Breast epithelium (tissue), 4 donors: ENCODE measurements at regions not wholly inside any gene's neighbourhood (a gene's known extent, or its start where the extent isn't known, plus 50 kb on each side); places are given as distances from the start of the nearest gene placed in this dataset.

Experiments used
- DNase-seq, 2 donors: peaks; one replicate each; pipeline ENCODE4 v3.0.0-alpha.2; 2019; ENCODE audit warnings: low spot score in 2 of 2
- H3K27ac ChIP-seq, 2 donors: fragments of 200-600 bp; sonication (generic) in 1 of 2; one replicate each; pipeline ENCODE4 v1.5.1; 2016 to 2019; ENCODE audit warnings: mild to moderate bottlenecking in 1 of 2
- H3K27me3 ChIP-seq, 2 donors: fragments of 200-600 bp; sonication (generic) in 1 of 2; one replicate each; pipeline versions ENCODE4 v1.5.1 to v1.6.0; 2017 to 2019; ENCODE audit warnings: control low read depth in 1 of 2, mild to moderate bottlenecking in 1 of 2
- H3K36me3 ChIP-seq: fragments of 200-600 bp; one replicate; pipeline ENCODE4 v1.5.1; 2019
- H3K4me1 ChIP-seq, 2 donors: fragments of 200-600 bp; sonication (generic); one replicate each; pipeline ENCODE4 v1.5.1; 2016 to 2019; ENCODE audit warnings: control low read depth in 1 of 2
- H3K4me3 ChIP-seq, 3 donors: fragments of 200-600 bp; sonication (generic); 1 replicate in 2 of 3; 2 replicates in 1 of 3; pipeline ENCODE4 v1.5.1; 2016 to 2019; ENCODE audit warnings: mild to moderate bottlenecking in 3 of 3, moderate library complexity in 2 of 3
- H3K9me3 ChIP-seq, 2 donors: fragments of 200-600 bp; sonication (generic) in 1 of 2; one replicate each; pipeline ENCODE4 v1.5.1; 2016 to 2019; ENCODE audit warnings: control low read depth in 1 of 2
- POLR2A ChIP-seq: fragments of 450-650 bp; IDR thresholded peaks from one replicate; pipeline ENCODE4 v1.6.1; 2016; ENCODE audit warnings: antibody characterized with exemption, mild to moderate bottlenecking, moderate library complexity
- POLR2AphosphoS5 ChIP-seq, 3 donors: sonication (generic); formaldehyde crosslinking; IDR thresholded peaks; one replicate each; pipeline ENCODE4 v1.6.1; 2017; ENCODE audit warnings: antibody characterized with exemption in 3 of 3
- intact Hi-C: fragments of 100-400 bp; cut with DNase I; formaldehyde crosslinking; loops from one replicate; pipeline ENCODE4 v1.15.1; 2023; ENCODE audit warnings: low total_unique reads
- TF ChIP-seq, protein P1 (sequence below), 3 donors: fragments of 450-650 bp; IDR thresholded peaks; one replicate each; pipeline ENCODE4 v1.5.1; 2016 to 2017; ENCODE audit warnings: antibody characterized with exemption in 3 of 3, mild to moderate bottlenecking in 3 of 3, moderate library complexity in 3 of 3

GRCh38 chr10:65684896-65685295, 1240.9 kb upstream of the LRRTM3 start:
- H3K27ac ChIP-seq, result no peak overlapping the region
- no peaks in the 10 kb centered on the region for H3K27me3 ChIP-seq
- intact Hi-C loops, result no loop called here
- DNase-seq, result no peak
- H3K4me3 ChIP-seq, result no peak overlapping the region
- TF ChIP-seq POLR2A (no peak), POLR2AphosphoS5 (IDR thresholded peaks at IDR 0.05) (no peak)
- TF ChIP-seq, protein P1, sequence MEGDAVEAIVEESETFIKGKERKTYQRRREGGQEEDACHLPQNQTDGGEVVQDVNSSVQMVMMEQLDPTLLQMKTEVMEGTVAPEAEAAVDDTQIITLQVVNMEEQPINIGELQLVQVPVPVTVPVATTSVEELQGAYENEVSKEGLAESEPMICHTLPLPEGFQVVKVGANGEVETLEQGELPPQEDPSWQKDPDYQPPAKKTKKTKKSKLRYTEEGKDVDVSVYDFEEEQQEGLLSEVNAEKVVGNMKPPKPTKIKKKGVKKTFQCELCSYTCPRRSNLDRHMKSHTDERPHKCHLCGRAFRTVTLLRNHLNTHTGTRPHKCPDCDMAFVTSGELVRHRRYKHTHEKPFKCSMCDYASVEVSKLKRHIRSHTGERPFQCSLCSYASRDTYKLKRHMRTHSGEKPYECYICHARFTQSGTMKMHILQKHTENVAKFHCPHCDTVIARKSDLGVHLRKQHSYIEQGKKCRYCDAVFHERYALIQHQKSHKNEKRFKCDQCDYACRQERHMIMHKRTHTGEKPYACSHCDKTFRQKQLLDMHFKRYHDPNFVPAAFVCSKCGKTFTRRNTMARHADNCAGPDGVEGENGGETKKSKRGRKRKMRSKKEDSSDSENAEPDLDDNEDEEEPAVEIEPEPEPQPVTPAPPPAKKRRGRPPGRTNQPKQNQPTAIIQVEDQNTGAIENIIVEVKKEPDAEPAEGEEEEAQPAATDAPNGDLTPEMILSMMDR (IDR thresholded peaks at IDR 0.05), result no peak
- H3K4me1 ChIP-seq, result no peaks in the 10 kb centered on the region
- no peaks in the 10 kb centered on the region for H3K36me3 ChIP-seq
- no peaks in the 10 kb centered on the region for H3K9me3 ChIP-seq

DNA sequence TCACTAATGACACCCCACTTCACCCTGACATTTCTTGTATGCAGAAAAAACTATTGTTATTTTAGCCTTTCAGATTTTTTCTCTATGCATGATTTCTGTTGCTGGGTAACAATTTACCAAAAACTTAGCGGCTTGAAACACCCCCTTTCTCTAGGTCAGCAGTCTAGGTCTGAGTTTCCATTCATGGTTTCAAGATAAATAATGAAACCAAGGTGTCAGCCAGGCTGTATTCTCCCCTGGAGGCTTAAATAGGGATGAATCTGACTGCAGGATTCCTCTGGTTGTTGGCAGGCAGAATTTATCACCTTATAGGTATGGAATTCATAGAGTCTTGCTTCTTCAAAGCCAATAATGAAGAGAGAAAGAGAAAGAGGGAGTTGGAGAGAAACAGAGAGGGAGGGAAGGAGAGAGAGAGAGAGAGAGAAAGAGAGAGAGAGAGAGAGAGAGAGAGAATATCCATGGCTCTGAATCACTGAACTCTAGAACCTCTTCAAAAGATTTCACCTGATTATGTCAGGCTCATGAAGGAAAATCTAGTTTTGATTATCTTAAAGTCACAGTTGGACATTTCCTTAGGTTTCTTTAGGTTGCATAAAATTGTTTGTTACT, 1224.6 kb upstream of the LRRTM3 start:
- no peaks in the 10 kb centered on the region for H3K27me3 ChIP-seq
- no peaks in the 10 kb centered on the region for H3K9me3 ChIP-seq
- TF ChIP-seq, protein P1 (IDR thresholded peaks at IDR 0.05), result no peak
- TF ChIP-seq POLR2A, result no peak
- TF ChIP-seq POLR2AphosphoS5 (IDR thresholded peaks at IDR 0.05), result no peak
- H3K4me3 ChIP-seq, result no peak overlapping the region
- intact Hi-C loops, result loop anchor here (5.0 kb wide), 1 partner anchor 154 kb away; no protein-coding TSS in a partner anchor
- DNase-seq, result no peak
- no peaks in the 10 kb centered on the region for H3K4me1 ChIP-seq
- H3K36me3 ChIP-seq, result no peaks in the 10 kb centered on the region
- no peak overlapping the region for H3K27ac ChIP-seq

GRCh38 chr10:65708057-65708456, 1217.8 kb upstream of the LRRTM3 start:
- Histone ChIP-seq H3K36me3 (no peaks in the 10 kb centered on the region), H3K4me3 (no peak overlapping the region), H3K9me3 (no peaks in the 10 kb centered on the region), H3K27ac (no peak overlapping the region), H3K27me3 (no peaks in the 10 kb centered on the region), H3K4me1 (no peaks in the 10 kb centered on the region)
- intact Hi-C loops, result no loop called here
- DNase-seq, result no peak
- no peak for TF ChIP-seq POLR2AphosphoS5 (IDR thresholded peaks at IDR 0.05)
- TF ChIP-seq POLR2A, result no peak

DNA sequence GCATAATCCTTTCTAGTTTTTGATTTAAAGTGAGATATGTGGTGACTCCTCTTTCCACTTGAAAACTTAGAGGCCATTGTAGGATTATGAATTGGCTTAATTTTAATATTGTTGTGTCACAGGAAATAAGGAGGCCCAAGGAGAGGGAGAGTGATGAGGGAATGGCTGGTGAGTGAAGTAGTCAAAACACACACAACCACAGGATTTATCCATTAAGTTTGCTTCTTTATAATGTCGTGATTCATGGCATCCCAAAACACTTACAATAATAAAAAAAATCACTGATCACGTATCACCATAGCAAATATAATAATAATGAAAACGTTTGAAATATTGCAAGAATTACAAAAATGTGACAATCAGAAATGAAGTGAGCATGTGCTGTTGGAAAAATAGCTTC, 1215.5 kb upstream of the LRRTM3 start:
- H3K27ac ChIP-seq, result no peak overlapping the region
- no peak for DNase-seq
- intact Hi-C loops, result no loop called here
- no peaks in the 10 kb centered on the region for H3K4me1 ChIP-seq
- H3K4me3 ChIP-seq, result no peak overlapping the region
- no peaks in the 10 kb centered on the region for H3K9me3 ChIP-seq
- no peaks in the 10 kb centered on the region for H3K36me3 ChIP-seq
- no peaks in the 10 kb centered on the region for H3K27me3 ChIP-seq
- TF ChIP-seq POLR2A (no peak), POLR2AphosphoS5 (IDR thresholded peaks at IDR 0.05) (no peak)

- Histone ChIP-seq H3K9me3 (no peaks in the 10 kb centered on the region), H3K27ac (no peak overlapping the region), H3K4me1 (no peaks in the 10 kb centered on the region), H3K27me3 (no peaks in the 10 kb centered on the region), H3K4me3 (no peak overlapping the region), H3K36me3 (no peaks in the 10 kb centered on the region)
- intact Hi-C loops, result no loop called here
- no peak for DNase-seq
- TF ChIP-seq POLR2A (no peak), POLR2AphosphoS5 (IDR thresholded peaks at IDR 0.05) (no peak)
- TF ChIP-seq, protein P1 (IDR thresholded peaks at IDR 0.05), result no peak
Observed at GRCh38 chr10:65719790-65720189, 1206.0 kb upstream of the LRRTM3 start.

GRCh38 chr10:65720901-65721300, 1204.9 kb upstream of the LRRTM3 start:
- H3K9me3 ChIP-seq, result no peaks in the 10 kb centered on the region
- H3K4me3 ChIP-seq, result no peak overlapping the region
- no peak overlapping the region for H3K27ac ChIP-seq
- no peaks in the 10 kb centered on the region for H3K4me1 ChIP-seq
- H3K27me3 ChIP-seq, result no peaks in the 10 kb centered on the region
- no peak for DNase-seq
- intact Hi-C loops, result no loop called here
- TF ChIP-seq POLR2A (no peak), POLR2AphosphoS5 (IDR thresholded peaks at IDR 0.05) (no peak)
- TF ChIP-seq, protein P1 (IDR thresholded peaks at IDR 0.05), result no peak
- no peaks in the 10 kb centered on the region for H3K36me3 ChIP-seq
